Endodermal cell (in vitro differentiated cells): ENCODE measurements at regions not wholly inside any gene's neighbourhood (a gene's known extent, or its start where the extent isn't known, plus 50 kb on each side); places are given as distances from the start of the nearest gene placed in this dataset.

Experiments used
- DNase-seq: peaks from one replicate; pipeline ENCODE4 v3.0.0-alpha.2; 2017
- H3K27ac ChIP-seq: 2 replicates; pipeline ENCODE4 v1.5.1; 2013; ENCODE audit warnings: mild to moderate bottlenecking, low read depth, low read length, moderate library complexity
- H3K27me3 ChIP-seq: 2 replicates; pipeline ENCODE4 v1.6.1; 2013; ENCODE audit warnings: mild to moderate bottlenecking, low read length, moderate library complexity; ENCODE audit not compliant: insufficient read depth, control insufficient read depth, poor library complexity, severe bottlenecking
- H3K36me3 ChIP-seq: 2 replicates; pipeline ENCODE4 v1.7.0; 2013; ENCODE audit warnings: mild to moderate bottlenecking, low read length, moderate library complexity; ENCODE audit not compliant: control insufficient read depth, insufficient read depth
- H3K4me1 ChIP-seq: one replicate; pipeline ENCODE4 v1.7.0; 2013; ENCODE audit warnings: low read length; ENCODE audit not compliant: control insufficient read depth, insufficient read depth
- H3K4me3 ChIP-seq: 2 replicates; pipeline ENCODE4 v1.5.1; 2013; ENCODE audit warnings: mild to moderate bottlenecking, low read length, moderate library complexity
- H3K9ac ChIP-seq: 2 replicates; pipeline ENCODE4 v1.6.1; 2013; ENCODE audit warnings: mild to moderate bottlenecking, low read length, moderate library complexity; ENCODE audit not compliant: poor library complexity, severe bottlenecking; ENCODE audit errors: extremely low read depth
- H3K9me3 ChIP-seq: 2 replicates; pipeline ENCODE4 v1.6.1; 2013; ENCODE audit warnings: mild to moderate bottlenecking, low read length, moderate library complexity; ENCODE audit not compliant: control insufficient read depth
- H3K27ac Mint-ChIP-seq: 2 replicates; pipeline ENCODE4 v1.8.0; 2020; ENCODE audit warnings: mixed read lengths
- H3K27me3 Mint-ChIP-seq: 2 replicates; pipeline ENCODE4 v1.8.0; 2021; ENCODE audit warnings: mild to moderate bottlenecking, mixed read lengths; ENCODE audit not compliant: insufficient read depth
- H3K36me3 Mint-ChIP-seq: 2 replicates; pipeline ENCODE4 v1.8.0; 2020; ENCODE audit warnings: low read depth, mixed read lengths
- H3K4me1 Mint-ChIP-seq: 2 replicates; pipeline ENCODE4 v1.8.0; 2020; ENCODE audit warnings: mixed read lengths
- H3K4me3 Mint-ChIP-seq: 2 replicates; pipeline ENCODE4 v1.8.0; 2020; ENCODE audit warnings: mild to moderate bottlenecking, moderate library complexity, mixed read lengths
- H3K9me3 Mint-ChIP-seq: 2 replicates; pipeline ENCODE4 v1.8.0; 2020; ENCODE audit warnings: mild to moderate bottlenecking, mixed read lengths
- WGBS, 2 experiments: methylation state at CpG; one replicate each; pipeline versions ENCODE4 v1.1.5 to v1.1.7; 2013; ENCODE audit warnings: missing lambda C conversion rate in 2 of 2, mixed read lengths in 1 of 2; ENCODE audit not compliant: insufficient coverage in 1 of 2, insufficient read length in 1 of 2; 5-methylcytosine and 5-hydroxymethylcytosine counted together
- TF ChIP-seq, protein P1 (sequence below): fragments of 200-600 bp; sonication (generic); conservative IDR thresholded peaks from 2 replicates; pipeline ENCODE4 v1.5.0; 2021; ENCODE audit warnings: antibody characterized with exemption, mild to moderate bottlenecking

DNA sequence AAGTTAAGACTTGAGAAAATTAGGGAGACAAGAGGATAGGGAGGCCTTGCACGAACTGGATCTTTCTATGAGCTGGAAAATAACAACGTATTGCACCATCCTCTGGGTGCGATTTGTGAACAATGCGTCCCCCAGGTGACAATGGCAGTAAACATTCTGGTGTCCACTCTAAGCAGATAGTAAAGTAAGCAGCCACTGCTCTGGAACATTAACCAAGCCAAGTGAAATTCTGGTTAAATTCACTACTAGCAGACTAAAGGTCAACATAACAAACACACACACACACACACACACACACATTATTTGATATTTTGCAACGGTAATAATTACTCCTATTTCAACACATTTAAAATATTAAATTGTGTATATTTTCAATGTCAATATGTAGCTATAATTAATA is 242.2 kb upstream of the DCAF8L1 start:
- no peak overlapping the region for H3K9ac ChIP-seq
- Mint-ChIP-seq H3K4me3 (no peak overlapping the region), H3K36me3 (no peaks in the 10 kb centered on the region), H3K9me3 (peaks cover 4% of the 10 kb centered on the region), H3K4me1 (peaks cover 10% of the 10 kb centered on the region), H3K27ac (no peak overlapping the region), H3K27me3 (no peaks in the 10 kb centered on the region)
- DNase-seq = no peak
- TF ChIP-seq, protein P1, sequence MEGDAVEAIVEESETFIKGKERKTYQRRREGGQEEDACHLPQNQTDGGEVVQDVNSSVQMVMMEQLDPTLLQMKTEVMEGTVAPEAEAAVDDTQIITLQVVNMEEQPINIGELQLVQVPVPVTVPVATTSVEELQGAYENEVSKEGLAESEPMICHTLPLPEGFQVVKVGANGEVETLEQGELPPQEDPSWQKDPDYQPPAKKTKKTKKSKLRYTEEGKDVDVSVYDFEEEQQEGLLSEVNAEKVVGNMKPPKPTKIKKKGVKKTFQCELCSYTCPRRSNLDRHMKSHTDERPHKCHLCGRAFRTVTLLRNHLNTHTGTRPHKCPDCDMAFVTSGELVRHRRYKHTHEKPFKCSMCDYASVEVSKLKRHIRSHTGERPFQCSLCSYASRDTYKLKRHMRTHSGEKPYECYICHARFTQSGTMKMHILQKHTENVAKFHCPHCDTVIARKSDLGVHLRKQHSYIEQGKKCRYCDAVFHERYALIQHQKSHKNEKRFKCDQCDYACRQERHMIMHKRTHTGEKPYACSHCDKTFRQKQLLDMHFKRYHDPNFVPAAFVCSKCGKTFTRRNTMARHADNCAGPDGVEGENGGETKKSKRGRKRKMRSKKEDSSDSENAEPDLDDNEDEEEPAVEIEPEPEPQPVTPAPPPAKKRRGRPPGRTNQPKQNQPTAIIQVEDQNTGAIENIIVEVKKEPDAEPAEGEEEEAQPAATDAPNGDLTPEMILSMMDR = no peak
- H3K9me3 ChIP-seq = no peaks in the 10 kb centered on the region
- H3K4me1 ChIP-seq = no peaks in the 10 kb centered on the region
- H3K27ac ChIP-seq = no peak overlapping the region
- 80 to 87% methylated on average over 2 to 4 of the region's 5 CpGs for WGBS, 2 experiments
- no peak overlapping the region for H3K4me3 ChIP-seq
- H3K27me3 ChIP-seq = no peaks in the 10 kb centered on the region
- no peaks in the 10 kb centered on the region for H3K36me3 ChIP-seq

DNA sequence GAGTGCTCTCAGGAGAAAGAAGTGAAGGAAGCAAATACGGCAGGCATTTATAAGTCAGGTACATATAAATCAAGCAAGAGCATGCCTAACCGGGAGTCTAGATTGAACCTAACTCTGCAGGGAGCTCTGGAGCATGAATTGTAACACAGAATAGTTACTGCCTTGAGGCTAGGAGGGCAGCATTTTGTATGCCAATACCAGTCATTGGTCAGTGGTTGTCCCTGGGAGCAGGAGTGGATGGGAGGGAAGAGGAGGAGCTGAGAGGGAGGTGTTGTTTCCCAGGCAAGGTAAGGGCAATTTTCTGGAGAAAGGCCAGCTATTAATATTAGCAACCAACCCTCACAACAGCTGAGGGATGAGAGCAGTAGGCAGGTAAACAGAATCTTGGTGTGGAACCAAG is 224.7 kb upstream of the DCAF8L1 start:
- Histone ChIP-seq H3K36me3 (no peaks in the 10 kb centered on the region), H3K9me3 (no peaks in the 10 kb centered on the region), H3K9ac (no peak overlapping the region), H3K4me1 (no peaks in the 10 kb centered on the region), H3K27me3 (no peaks in the 10 kb centered on the region), H3K27ac (no peak overlapping the region), H3K4me3 (no peak overlapping the region)
- no peaks in the 10 kb centered on the region for H3K27me3 Mint-ChIP-seq
- TF ChIP-seq, protein P1 = no peak
- peaks cover 11% of the 10 kb centered on the region for H3K4me1 Mint-ChIP-seq
- 77% methylated on average over 2 of the region's 2 CpGs; no CpG with 5 or more reads in 1 of the 2 experiments for WGBS, 2 experiments
- H3K4me3 Mint-ChIP-seq = peak overlapping the region; percentile 49
- no peak for DNase-seq
- no peak overlapping the region for H3K27ac Mint-ChIP-seq
- no peaks in the 10 kb centered on the region for H3K36me3 Mint-ChIP-seq
- peaks cover 3% of the 10 kb centered on the region for H3K9me3 Mint-ChIP-seq

DNA sequence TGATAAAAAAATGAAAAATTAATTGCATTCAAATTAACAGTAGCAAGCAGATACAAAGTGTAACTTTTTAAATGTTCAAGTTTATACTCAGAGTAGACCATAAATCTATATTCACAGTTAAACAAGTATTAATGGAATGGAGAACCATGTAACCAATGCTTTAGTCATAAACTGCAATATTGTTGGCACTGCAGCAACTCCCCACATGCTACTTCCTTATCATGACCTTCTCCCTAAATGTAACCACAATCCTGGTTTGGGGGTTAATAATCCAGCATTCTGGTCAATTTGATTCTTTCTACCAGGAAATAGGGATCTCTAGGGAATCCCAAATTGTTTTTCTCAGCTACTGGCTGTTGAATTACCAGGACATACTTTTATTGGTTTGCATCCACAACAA is 223.9 kb upstream of the DCAF8L1 start:
- Mint-ChIP-seq H3K27ac (no peak overlapping the region), H3K27me3 (no peaks in the 10 kb centered on the region), H3K4me3 (no peak overlapping the region), H3K36me3 (no peaks in the 10 kb centered on the region), H3K4me1 (peaks cover 11% of the 10 kb centered on the region), H3K9me3 (peaks cover 3% of the 10 kb centered on the region)
- H3K36me3 ChIP-seq = no peaks in the 10 kb centered on the region
- DNase-seq = no peak
- H3K27me3 ChIP-seq = no peaks in the 10 kb centered on the region
- H3K9ac ChIP-seq = no peak overlapping the region
- TF ChIP-seq, protein P1 = no peak
- no peaks in the 10 kb centered on the region for H3K4me1 ChIP-seq
- H3K9me3 ChIP-seq = no peaks in the 10 kb centered on the region
- no peak overlapping the region for H3K4me3 ChIP-seq
- H3K27ac ChIP-seq = no peak overlapping the region
